Fibroblast of skin of left biceps (primary cell): ENCODE measurements at regions not wholly inside any gene's neighbourhood (a gene's known extent, or its start where the extent isn't known, plus 50 kb on each side); places are given as distances from the start of the nearest gene placed in this dataset.

Experiments
- DNase-seq, 2 experiments: peaks; one replicate each; pipeline ENCODE4 v3.0.0-alpha.2; 2013; ENCODE audit warnings: low read depth in 2 of 2

- DNase-seq: no peak
Observed at GRCh38 chr14:71672596-71672995, 259.6 kb upstream of the RGS6 start.

- DNase-seq: no peak
Observed at GRCh38 chr14:71675126-71675899, 256.9 kb upstream of the RGS6 start.

- DNase-seq: no peak
Observed at GRCh38 chr14:71675900-71676287, 256.3 kb upstream of the RGS6 start.

GRCh38 chr14:71680736-71681387 is 251.4 kb upstream of the RGS6 start:
- no peak for DNase-seq

GRCh38 chr14:71682337-71682736 is 249.9 kb upstream of the RGS6 start:
- DNase-seq: no peak

- DNase-seq: no peak
Observed at GRCh38 chr14:71684323-71684722, 247.9 kb upstream of the RGS6 start.

- no peak for DNase-seq
Observed at GRCh38 chr14:71686677-71687076, 245.6 kb upstream of the RGS6 start.

GRCh38 chr14:71687166-71687831 is 244.9 kb upstream of the RGS6 start:
- peak in 1 of 2 experiments; percentile 59 for DNase-seq

- DNase-seq: no peak
Observed at GRCh38 chr14:71688576-71688975, 243.7 kb upstream of the RGS6 start.

- no peak for DNase-seq
Observed at GRCh38 chr14:71690478-71690877, 241.8 kb upstream of the RGS6 start.

GRCh38 chr14:71692496-71692895 is 239.7 kb upstream of the RGS6 start:
- DNase-seq: no peak

- DNase-seq: peak; percentile 92 to 93
Observed at GRCh38 chr14:71693381-71693780, 238.8 kb upstream of the RGS6 start.

- DNase-seq: no peak
Observed at GRCh38 chr14:71694591-71695530, 237.4 kb upstream of the RGS6 start.

- no peak for DNase-seq
Observed at GRCh38 chr14:71695611-71696350, 236.4 kb upstream of the RGS6 start.

GRCh38 chr14:71698027-71698426 is 234.2 kb upstream of the RGS6 start:
- no peak for DNase-seq

GRCh38 chr14:71698673-71699072 is 233.6 kb upstream of the RGS6 start:
- no peak for DNase-seq

GRCh38 chr14:71701990-71702389 is 230.2 kb upstream of the RGS6 start:
- DNase-seq: no peak

- DNase-seq: no peak
Observed at GRCh38 chr14:71702786-71703185, 229.4 kb upstream of the RGS6 start.

GRCh38 chr14:71703477-71703876 is 228.8 kb upstream of the RGS6 start:
- DNase-seq: no peak

- DNase-seq: no peak
Observed at GRCh38 chr14:71704210-71704609, 228.0 kb upstream of the RGS6 start.

- no peak for DNase-seq
Observed at GRCh38 chr14:71705460-71705859, 226.8 kb upstream of the RGS6 start.
